IMR-90 (cell line): ENCODE measurements at regions not wholly inside any gene's neighbourhood (a gene's known extent, or its start where the extent isn't known, plus 50 kb on each side); places are given as distances from the start of the nearest gene placed in this dataset.

Experiments used
- BHLHE40 ChIP-seq: fragments of 150-350 bp; IDR thresholded peaks from 2 replicates; pipeline ENCODE4 v1.6.1; 2016; ENCODE audit warnings: mild to moderate bottlenecking, low read depth, low read length
- CEBPB ChIP-seq: IDR thresholded peaks from 2 replicates; pipeline ENCODE4 v1.6.1; 2012; ENCODE audit warnings: low read depth, low read length, improper control_type of control experiment
- CTCF ChIP-seq: conservative IDR thresholded peaks from 2 replicates; pipeline ENCODE4 v1.5.1; 2012; ENCODE audit warnings: mild to moderate bottlenecking, low read depth, low read length, improper control_type of control experiment
- MAFK ChIP-seq: IDR thresholded peaks from 2 replicates; pipeline ENCODE4 v1.6.1; 2012; ENCODE audit warnings: low read depth, low read length, improper control_type of control experiment
- MAZ ChIP-seq: IDR thresholded peaks from 2 replicates; pipeline ENCODE4 v1.6.1; 2012; ENCODE audit warnings: low read depth, mild to moderate bottlenecking, low read length, improper control_type of control experiment, moderate library complexity, borderline replicate concordance
- POLR2A ChIP-seq: IDR thresholded peaks from 2 replicates; pipeline ENCODE4 v1.6.1; 2012; ENCODE audit warnings: mild to moderate bottlenecking, low read depth, low read length
- RFX5 ChIP-seq: IDR thresholded peaks from 2 replicates; pipeline ENCODE4 v1.8.0; 2012; ENCODE audit warnings: low read depth, mild to moderate bottlenecking, low read length, moderate library complexity
- SMC3 ChIP-seq: fragments of 150-350 bp; IDR thresholded peaks from 2 replicates; pipeline ENCODE4 v1.6.1; 2016; ENCODE audit warnings: low read depth, mild to moderate bottlenecking, antibody characterized with exemption, low read length, moderate library complexity
- USF2 ChIP-seq: fragments of 150-350 bp; IDR thresholded peaks from 2 replicates; pipeline ENCODE4 v1.6.1; 2017; ENCODE audit warnings: mild to moderate bottlenecking, antibody characterized with exemption, low read length, low read depth

- TF ChIP-seq CEBPB = no peak
- TF ChIP-seq SMC3 = no peak
- no peak for TF ChIP-seq RFX5
- TF ChIP-seq CTCF = no peak
- TF ChIP-seq USF2 = no peak
- no peak for TF ChIP-seq POLR2A
- TF ChIP-seq MAZ = no peak
- no peak for TF ChIP-seq BHLHE40
- TF ChIP-seq MAFK = no peak
Measured at GRCh38 chr7:149637911-149638565, 135.3 kb downstream of the ZNF467 start.
